Activated naive CD8-positive, alpha-beta T cell treated with anti-CD3 and anti-CD28 coated beads for 36 hours (primary cell): ENCODE measurements at regions not wholly inside any gene's neighbourhood (a gene's known extent, or its start where the extent isn't known, plus 50 kb on each side); places are given as distances from the start of the nearest gene placed in this dataset.

Experiments
- DNase-seq: peaks from one replicate; pipeline ENCODE4 v3.0.0; 2021
- H3K27ac Mint-ChIP-seq: one replicate; pipeline ENCODE4 v1.8.0; 2022; ENCODE audit warnings: mild to moderate bottlenecking, moderate library complexity, mixed read lengths
- H3K27me3 Mint-ChIP-seq: one replicate; pipeline ENCODE4 v1.8.0; 2022; ENCODE audit warnings: mild to moderate bottlenecking, mixed read lengths
- H3K36me3 Mint-ChIP-seq: one replicate; pipeline ENCODE4 v1.8.0; 2021; ENCODE audit warnings: mild to moderate bottlenecking, mixed read lengths
- H3K4me1 Mint-ChIP-seq: one replicate; pipeline ENCODE4 v1.8.0; 2021; ENCODE audit warnings: mixed read lengths
- H3K4me3 Mint-ChIP-seq: one replicate; pipeline ENCODE4 v1.8.0; 2022; ENCODE audit warnings: mild to moderate bottlenecking, moderate library complexity, mixed read lengths
- H3K9me3 Mint-ChIP-seq: one replicate; pipeline ENCODE4 v1.8.0; 2022; ENCODE audit warnings: mixed read lengths

DNA sequence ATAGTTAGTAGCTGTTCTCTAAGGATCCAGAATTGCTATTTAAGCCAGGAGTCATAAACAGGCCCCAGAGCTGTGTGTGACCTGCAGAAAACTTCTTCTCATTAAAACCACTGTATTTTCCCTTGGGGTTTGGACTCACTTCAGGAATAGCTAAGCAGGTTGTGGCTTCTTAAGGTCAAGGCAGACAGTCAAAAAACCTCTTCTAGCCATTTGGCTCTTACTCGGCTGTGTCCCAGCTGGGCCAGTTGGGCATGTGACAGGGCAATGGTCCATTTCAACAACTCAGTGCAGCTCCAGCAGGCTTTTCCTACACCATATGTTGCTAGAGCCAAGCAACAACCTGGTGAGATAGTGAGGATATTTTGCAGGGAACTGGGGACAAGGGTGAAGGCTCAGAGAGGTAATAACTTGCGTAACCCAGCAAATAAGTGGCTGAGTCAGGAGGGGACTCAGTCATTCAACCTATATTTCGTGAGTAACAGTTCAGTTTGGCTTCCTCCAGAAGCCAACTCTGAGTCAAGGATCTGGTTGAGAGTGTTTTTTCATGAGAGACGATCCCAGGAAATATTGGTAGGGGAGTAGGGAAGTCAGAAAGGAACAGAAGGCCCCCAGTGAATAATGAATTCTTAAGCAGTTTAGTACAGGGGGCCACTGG lies 115.4 kb upstream of the PPP2R2B start:
- H3K4me3 Mint-ChIP-seq: no peak overlapping the region
- H3K27ac Mint-ChIP-seq: no peak overlapping the region
- H3K36me3 Mint-ChIP-seq: no peaks in the 10 kb centered on the region
- peaks cover 3% of the 10 kb centered on the region for H3K9me3 Mint-ChIP-seq
- H3K4me1 Mint-ChIP-seq: no peaks in the 10 kb centered on the region
- DNase-seq: no peak
- H3K27me3 Mint-ChIP-seq: no peaks in the 10 kb centered on the region

DNA sequence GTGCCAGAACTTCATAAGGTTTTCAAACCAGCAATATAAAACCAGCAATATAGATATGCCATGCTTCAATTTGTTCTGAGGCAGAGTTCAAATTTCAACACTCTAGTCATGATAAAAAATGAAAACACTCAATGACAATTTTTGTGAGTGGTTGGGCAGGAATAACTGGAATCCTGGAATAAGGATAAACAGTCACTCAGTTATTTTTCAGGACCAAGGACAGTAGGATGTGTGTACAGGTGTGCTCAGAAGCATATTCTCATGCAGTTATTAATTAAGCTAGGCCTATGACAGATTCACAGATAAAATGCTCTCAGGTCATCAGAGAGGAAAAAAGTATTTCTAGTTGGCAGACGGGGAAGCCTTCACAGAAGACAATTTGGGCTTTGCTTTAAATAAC lies 117.3 kb upstream of the PPP2R2B start:
- Mint-ChIP-seq H3K27me3 (no peaks in the 10 kb centered on the region), H3K9me3 (no peaks in the 10 kb centered on the region), H3K27ac (no peak overlapping the region), H3K36me3 (no peaks in the 10 kb centered on the region), H3K4me1 (no peaks in the 10 kb centered on the region), H3K4me3 (no peak overlapping the region)
- no peak for DNase-seq

DNA sequence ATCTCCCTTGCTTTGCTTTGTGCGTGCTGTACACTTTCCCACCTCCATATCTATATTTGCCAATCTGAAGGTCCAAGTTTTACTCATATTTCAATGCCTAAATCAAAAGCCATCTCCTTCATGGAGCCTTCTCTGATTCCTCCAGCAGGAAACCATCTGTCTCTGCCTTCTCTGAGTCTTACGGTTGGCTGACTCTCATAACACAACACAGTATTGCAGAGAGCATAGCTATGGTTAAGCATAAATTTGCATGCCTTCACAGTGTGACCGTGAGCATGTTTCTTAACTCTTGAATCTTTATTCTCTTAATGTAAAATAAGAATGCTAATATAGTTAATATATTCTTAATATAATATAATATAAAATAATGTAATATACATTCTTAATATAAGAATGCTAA lies 136.8 kb upstream of the PPP2R2B start:
- DNase-seq: no peak
- Mint-ChIP-seq H3K27me3 (peaks cover 3% of the 10 kb centered on the region), H3K4me3 (no peak overlapping the region), H3K27ac (no peak overlapping the region), H3K4me1 (no peaks in the 10 kb centered on the region), H3K9me3 (no peaks in the 10 kb centered on the region), H3K36me3 (no peaks in the 10 kb centered on the region)

GRCh38 chr5:147017191-147017590 lies 138.6 kb upstream of the PPP2R2B start:
- no peaks in the 10 kb centered on the region for H3K9me3 Mint-ChIP-seq
- H3K27ac Mint-ChIP-seq: no peak overlapping the region
- no peaks in the 10 kb centered on the region for H3K4me1 Mint-ChIP-seq
- no peak for DNase-seq
- no peak overlapping the region for H3K4me3 Mint-ChIP-seq
- H3K27me3 Mint-ChIP-seq: peaks cover 10% of the 10 kb centered on the region
- H3K36me3 Mint-ChIP-seq: no peaks in the 10 kb centered on the region

DNA sequence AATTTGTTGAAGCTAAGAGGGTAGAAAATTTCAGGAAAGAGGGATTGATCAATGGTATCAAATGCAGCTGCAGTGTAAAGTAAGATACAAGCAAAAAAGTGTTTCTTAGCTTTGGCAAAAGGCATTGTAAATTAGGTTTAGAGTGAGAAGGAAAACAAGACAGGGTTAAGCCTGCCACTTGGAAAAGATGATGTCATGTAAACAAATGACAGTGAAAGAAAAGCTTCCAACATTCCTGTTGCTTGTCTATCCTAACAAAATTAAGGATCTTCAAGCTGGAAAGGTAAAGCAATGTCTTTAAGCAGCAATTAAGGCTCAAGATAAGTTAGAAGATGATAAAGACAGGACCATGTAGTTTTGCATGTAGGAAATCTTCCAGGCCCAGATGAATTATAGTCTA lies 139.1 kb upstream of the PPP2R2B start:
- H3K27me3 Mint-ChIP-seq: peaks cover 10% of the 10 kb centered on the region

DNA sequence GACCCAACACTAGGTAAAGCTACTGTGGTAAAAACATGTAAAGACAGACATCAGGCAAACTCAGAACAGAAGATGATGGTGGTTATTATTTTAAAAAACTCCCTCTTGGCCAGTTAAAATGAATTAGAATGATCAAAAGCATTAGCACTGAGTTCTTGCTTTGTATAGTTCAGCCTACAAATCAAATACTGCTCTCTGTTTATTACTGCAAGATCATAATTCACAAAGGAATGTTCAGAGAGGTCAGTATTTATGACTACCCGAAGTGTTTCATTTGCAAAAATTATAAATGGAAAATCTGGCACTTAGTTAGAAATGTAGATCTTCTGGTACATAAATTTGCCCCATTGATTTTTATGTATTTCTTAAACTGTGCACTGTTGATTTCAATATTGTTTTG lies 140.3 kb upstream of the PPP2R2B start:
- no peak overlapping the region for H3K27ac Mint-ChIP-seq
- H3K36me3 Mint-ChIP-seq: no peaks in the 10 kb centered on the region
- H3K4me3 Mint-ChIP-seq: no peak overlapping the region
- no peak for DNase-seq
- H3K27me3 Mint-ChIP-seq: peaks cover 11% of the 10 kb centered on the region
- no peaks in the 10 kb centered on the region for H3K9me3 Mint-ChIP-seq
- no peaks in the 10 kb centered on the region for H3K4me1 Mint-ChIP-seq

More for the DNA sequence above, 139.1 kb upstream of the PPP2R2B start:
- no peaks in the 10 kb centered on the region for H3K4me1 Mint-ChIP-seq
- no peaks in the 10 kb centered on the region for H3K9me3 Mint-ChIP-seq
- no peaks in the 10 kb centered on the region for H3K36me3 Mint-ChIP-seq
- DNase-seq: no peak
- H3K4me3 Mint-ChIP-seq: no peak overlapping the region
- H3K27ac Mint-ChIP-seq: no peak overlapping the region

DNA sequence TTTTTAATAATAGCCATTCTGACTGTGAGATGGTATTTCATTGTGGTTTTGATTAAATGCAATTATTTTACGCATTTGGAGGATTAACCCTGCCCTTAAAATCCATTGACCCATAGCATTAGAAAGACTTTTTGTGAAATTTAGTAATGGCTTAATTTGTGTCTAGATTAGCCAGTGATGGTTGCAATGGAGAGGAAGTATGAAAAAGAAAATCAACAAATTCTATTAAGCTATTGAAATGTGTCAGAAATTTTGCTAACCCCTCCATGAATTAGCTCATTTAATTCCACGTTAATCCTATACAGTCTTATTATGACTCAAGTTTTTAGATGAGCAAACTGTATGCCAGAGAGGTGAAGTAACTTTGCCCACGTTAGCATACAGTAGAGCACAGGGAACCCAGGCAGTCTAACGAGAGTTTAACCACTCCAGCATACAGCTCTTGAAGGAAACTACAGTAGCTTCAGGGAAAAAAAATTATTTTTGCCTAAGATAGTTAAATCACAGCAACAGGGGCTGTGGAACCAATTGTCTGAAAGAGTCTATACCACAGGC lies 158.2 kb upstream of the PPP2R2B start:
- H3K4me3 Mint-ChIP-seq: no peak overlapping the region
- no peak for DNase-seq

DNA sequence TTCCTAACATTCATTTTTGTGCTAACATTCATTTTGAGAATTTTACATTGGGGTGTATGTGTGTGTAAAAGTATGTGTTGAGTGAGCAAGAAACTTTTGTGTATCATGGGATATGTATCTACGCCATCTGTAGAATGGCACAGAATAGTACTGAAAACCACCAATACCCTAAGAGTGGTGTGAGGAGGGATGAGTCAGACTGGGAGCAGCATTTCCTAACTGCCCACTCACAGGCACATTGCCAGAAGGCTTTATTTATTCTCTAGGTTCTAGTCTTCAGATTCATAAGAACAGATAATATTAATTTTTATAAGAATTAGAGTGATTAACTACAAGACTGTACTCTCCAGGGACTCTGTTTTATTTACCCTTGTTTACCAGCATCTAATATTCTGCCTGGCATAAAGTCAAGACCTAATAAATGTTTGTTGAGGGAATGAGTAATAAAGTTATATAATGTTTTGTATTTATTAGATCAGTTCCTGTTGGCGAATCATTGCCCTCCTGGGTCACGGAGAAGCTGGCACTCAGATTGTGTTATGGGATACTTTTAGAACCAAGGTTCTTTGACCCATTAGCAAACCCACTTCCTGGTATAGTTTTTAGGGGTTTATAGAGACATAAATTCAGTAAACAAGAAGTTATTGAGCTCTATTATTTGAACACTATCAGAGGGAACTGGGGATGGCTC lies 159.1 kb upstream of the PPP2R2B start:
- Mint-ChIP-seq H3K4me1 (no peaks in the 10 kb centered on the region), H3K36me3 (no peaks in the 10 kb centered on the region), H3K4me3 (no peak overlapping the region), H3K27ac (no peak overlapping the region), H3K9me3 (peaks cover 1% of the 10 kb centered on the region), H3K27me3 (peaks cover 11% of the 10 kb centered on the region)
- no peak for DNase-seq

More for the DNA sequence above, 158.2 kb upstream of the PPP2R2B start:
- H3K36me3 Mint-ChIP-seq: no peaks in the 10 kb centered on the region
- H3K27me3 Mint-ChIP-seq: peaks cover 11% of the 10 kb centered on the region
- H3K9me3 Mint-ChIP-seq: peaks cover 1% of the 10 kb centered on the region
- no peak overlapping the region for H3K27ac Mint-ChIP-seq
- no peaks in the 10 kb centered on the region for H3K4me1 Mint-ChIP-seq

DNA sequence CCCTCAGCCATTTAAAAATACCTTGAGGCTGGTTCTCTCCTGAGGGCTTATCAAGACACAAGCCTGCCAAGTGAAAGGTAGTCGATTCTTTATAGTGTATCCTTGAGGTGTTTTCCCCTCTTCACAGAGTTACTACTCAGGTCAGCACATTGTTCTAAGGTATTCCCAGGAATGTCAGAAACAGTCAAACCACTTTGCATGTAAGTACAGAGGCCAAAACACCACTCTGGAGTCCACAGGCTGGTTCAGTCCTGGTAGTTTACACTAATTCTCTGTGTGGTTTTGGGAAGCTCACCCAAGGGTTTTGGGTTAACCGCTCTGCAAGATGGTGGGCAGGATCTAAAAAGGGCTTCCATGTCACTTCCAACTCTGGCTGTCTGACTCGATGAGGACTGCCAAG lies 162.3 kb upstream of the PPP2R2B start:
- H3K4me1 Mint-ChIP-seq: no peaks in the 10 kb centered on the region
- H3K27ac Mint-ChIP-seq: no peak overlapping the region
- no peaks in the 10 kb centered on the region for H3K36me3 Mint-ChIP-seq
- H3K27me3 Mint-ChIP-seq: peaks cover 4% of the 10 kb centered on the region
- no peak overlapping the region for H3K4me3 Mint-ChIP-seq
- no peak for DNase-seq
- H3K9me3 Mint-ChIP-seq: peaks cover 1% of the 10 kb centered on the region

GRCh38 chr5:147044572-147045273 lies 166.2 kb upstream of the PPP2R2B start:
- Mint-ChIP-seq H3K27ac (no peak overlapping the region), H3K4me3 (no peak overlapping the region), H3K27me3 (peaks cover 2% of the 10 kb centered on the region), H3K36me3 (no peaks in the 10 kb centered on the region), H3K4me1 (no peaks in the 10 kb centered on the region), H3K9me3 (no peaks in the 10 kb centered on the region)
- no peak for DNase-seq

- Mint-ChIP-seq H3K4me1 (no peaks in the 10 kb centered on the region), H3K4me3 (no peak overlapping the region), H3K27me3 (peaks cover 8% of the 10 kb centered on the region), H3K9me3 (no peaks in the 10 kb centered on the region), H3K27ac (no peak overlapping the region), H3K36me3 (no peaks in the 10 kb centered on the region)
- no peak for DNase-seq
These were observed 166.7 kb upstream of the PPP2R2B start for GRCh38 chr5:147045290-147045689.

DNA sequence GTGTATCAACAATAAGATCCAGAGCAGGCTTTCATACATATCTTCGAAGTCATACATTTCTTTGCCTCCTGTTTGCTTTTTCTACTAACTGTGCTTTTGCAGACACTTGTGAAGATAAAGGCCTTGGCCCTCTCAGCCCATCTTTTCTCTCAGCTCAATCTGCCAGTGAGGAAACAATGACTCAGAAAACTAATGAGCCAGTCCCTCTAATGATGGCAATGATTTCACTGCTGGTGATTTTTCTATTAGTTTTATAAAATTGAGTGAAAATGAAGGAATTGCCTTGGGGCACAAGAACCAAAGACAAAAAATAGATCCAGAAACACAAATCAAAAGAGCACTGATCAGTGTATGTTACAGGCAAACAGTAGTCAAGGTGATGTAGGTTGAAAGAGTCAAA lies 167.7 kb upstream of the PPP2R2B start:
- Mint-ChIP-seq H3K36me3 (no peaks in the 10 kb centered on the region), H3K4me1 (no peaks in the 10 kb centered on the region), H3K9me3 (no peaks in the 10 kb centered on the region), H3K27me3 (peaks cover 8% of the 10 kb centered on the region), H3K27ac (no peak overlapping the region), H3K4me3 (no peak overlapping the region)
- no peak for DNase-seq

GRCh38 chr5:147046894-147047293 lies 168.3 kb upstream of the PPP2R2B start:
- no peak overlapping the region for H3K27ac Mint-ChIP-seq
- no peaks in the 10 kb centered on the region for H3K4me1 Mint-ChIP-seq
- no peaks in the 10 kb centered on the region for H3K9me3 Mint-ChIP-seq
- H3K36me3 Mint-ChIP-seq: no peaks in the 10 kb centered on the region
- H3K4me3 Mint-ChIP-seq: no peak overlapping the region
- H3K27me3 Mint-ChIP-seq: peaks cover 8% of the 10 kb centered on the region
- DNase-seq: no peak

- H3K27me3 Mint-ChIP-seq: peaks cover 21% of the 10 kb centered on the region
- H3K9me3 Mint-ChIP-seq: no peaks in the 10 kb centered on the region
- H3K4me1 Mint-ChIP-seq: no peaks in the 10 kb centered on the region
- no peaks in the 10 kb centered on the region for H3K36me3 Mint-ChIP-seq
- DNase-seq: no peak
- H3K4me3 Mint-ChIP-seq: no peak overlapping the region
- no peak overlapping the region for H3K27ac Mint-ChIP-seq
These were observed 171.2 kb upstream of the PPP2R2B start for GRCh38 chr5:147049764-147050163.

DNA sequence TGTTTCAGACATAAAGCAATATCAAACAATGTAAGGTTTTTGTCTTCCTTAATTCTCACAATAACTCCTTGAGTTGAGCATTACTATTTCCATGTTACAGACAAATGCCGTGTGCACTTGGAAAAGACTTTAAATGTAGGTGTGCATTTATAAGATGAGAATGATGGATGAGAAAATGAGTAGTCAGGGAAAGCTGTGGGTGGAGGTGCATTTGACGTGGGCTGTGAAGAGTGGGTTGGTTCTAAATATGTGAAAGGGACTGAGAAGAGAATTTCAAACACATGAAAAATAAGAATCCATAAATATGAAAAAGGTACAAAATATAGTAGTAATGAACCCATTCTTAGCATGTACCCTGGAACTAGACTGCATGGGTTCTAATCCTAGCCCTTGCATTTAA lies 171.6 kb upstream of the PPP2R2B start:
- H3K4me1 Mint-ChIP-seq: no peaks in the 10 kb centered on the region
- H3K27ac Mint-ChIP-seq: no peak overlapping the region
- no peaks in the 10 kb centered on the region for H3K36me3 Mint-ChIP-seq
- no peaks in the 10 kb centered on the region for H3K9me3 Mint-ChIP-seq
- no peak overlapping the region for H3K4me3 Mint-ChIP-seq
- H3K27me3 Mint-ChIP-seq: peaks cover 21% of the 10 kb centered on the region
- DNase-seq: no peak
